Mesothelial cell of epicardium (in vitro differentiated cells): ENCODE measurements at regions not wholly inside any gene's neighbourhood (a gene's known extent, or its start where the extent isn't known, plus 50 kb on each side); places are given as distances from the start of the nearest gene placed in this dataset.

Source experiments
- DNase-seq, 2 experiments: peaks; one replicate each; pipeline ENCODE4 v3.0.0; 2021; ENCODE audit warnings: low spot score in 2 of 2; ENCODE audit not compliant: unreplicated experiment in 2 of 2
- H3K27ac Mint-ChIP-seq: 2 replicates; pipeline ENCODE4 v1.8.0; 2021; ENCODE audit warnings: mixed read lengths
- H3K27me3 Mint-ChIP-seq: 2 replicates; pipeline ENCODE4 v1.8.0; 2021; ENCODE audit warnings: low read depth, mixed read lengths
- H3K36me3 Mint-ChIP-seq: 2 replicates; pipeline ENCODE4 v1.8.0; 2021; ENCODE audit warnings: mixed read lengths
- H3K4me1 Mint-ChIP-seq: 2 replicates; pipeline ENCODE4 v1.8.0; 2021; ENCODE audit warnings: mixed read lengths
- H3K4me3 Mint-ChIP-seq: 2 replicates; pipeline ENCODE4 v1.8.0; 2021; ENCODE audit warnings: mild to moderate bottlenecking, moderate library complexity, mixed read lengths
- H3K9me3 Mint-ChIP-seq: 2 replicates; pipeline ENCODE4 v1.8.0; 2021; ENCODE audit warnings: mixed read lengths
- TF ChIP-seq, protein P1 (sequence below): fragments of 200-600 bp; sonication (generic); IDR thresholded peaks from one replicate; pipeline ENCODE4 v1.5.0; 2021; ENCODE audit warnings: antibody characterized with exemption; ENCODE audit not compliant: unreplicated experiment

DNA sequence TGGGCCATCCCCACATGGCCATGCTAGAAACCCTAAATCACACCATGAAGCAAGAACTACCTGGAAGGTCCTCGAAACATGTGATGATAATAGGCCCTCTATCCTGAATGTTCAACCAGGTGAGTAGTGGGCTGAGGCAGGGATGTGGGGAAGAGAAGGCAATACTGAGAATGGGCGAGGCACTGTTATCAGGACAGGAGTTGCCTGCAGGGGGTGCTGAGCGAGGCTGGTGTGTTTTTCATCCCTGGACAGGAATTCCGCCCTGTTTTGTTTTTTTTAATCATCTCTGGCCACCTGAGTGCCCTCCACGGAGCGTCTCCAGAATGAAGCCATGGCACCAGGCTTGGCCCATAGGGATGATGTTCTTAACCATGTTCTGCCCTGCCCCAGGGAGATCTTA lies 103.0 kb upstream of the SOX11 start:
- peaks cover 45% of the 10 kb centered on the region for H3K4me1 Mint-ChIP-seq
- H3K36me3 Mint-ChIP-seq: peaks cover 2% of the 10 kb centered on the region
- DNase-seq: no peak

DNA sequence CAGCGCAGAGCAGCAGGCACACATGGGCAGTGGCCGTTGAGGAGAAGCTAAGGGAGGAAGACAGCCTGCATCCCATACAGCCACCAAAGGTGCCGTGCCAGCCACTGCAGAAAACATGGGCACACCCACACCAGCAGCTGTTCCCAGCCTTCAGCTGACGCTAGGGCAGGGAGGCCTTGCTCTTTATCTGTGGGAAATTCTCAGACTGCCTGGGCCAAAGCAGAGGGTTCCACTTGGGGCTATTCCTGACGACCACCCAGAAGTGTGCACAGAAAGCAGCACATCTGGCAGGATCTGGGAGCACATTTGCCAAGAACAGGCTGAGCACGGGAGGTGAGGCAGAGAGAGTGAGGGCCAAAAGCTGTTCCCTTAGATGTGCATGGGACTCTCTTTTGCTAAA lies 101.3 kb upstream of the SOX11 start:
- TF ChIP-seq, protein P1, sequence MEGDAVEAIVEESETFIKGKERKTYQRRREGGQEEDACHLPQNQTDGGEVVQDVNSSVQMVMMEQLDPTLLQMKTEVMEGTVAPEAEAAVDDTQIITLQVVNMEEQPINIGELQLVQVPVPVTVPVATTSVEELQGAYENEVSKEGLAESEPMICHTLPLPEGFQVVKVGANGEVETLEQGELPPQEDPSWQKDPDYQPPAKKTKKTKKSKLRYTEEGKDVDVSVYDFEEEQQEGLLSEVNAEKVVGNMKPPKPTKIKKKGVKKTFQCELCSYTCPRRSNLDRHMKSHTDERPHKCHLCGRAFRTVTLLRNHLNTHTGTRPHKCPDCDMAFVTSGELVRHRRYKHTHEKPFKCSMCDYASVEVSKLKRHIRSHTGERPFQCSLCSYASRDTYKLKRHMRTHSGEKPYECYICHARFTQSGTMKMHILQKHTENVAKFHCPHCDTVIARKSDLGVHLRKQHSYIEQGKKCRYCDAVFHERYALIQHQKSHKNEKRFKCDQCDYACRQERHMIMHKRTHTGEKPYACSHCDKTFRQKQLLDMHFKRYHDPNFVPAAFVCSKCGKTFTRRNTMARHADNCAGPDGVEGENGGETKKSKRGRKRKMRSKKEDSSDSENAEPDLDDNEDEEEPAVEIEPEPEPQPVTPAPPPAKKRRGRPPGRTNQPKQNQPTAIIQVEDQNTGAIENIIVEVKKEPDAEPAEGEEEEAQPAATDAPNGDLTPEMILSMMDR: no peak
- Mint-ChIP-seq H3K4me1 (peaks cover 59% of the 10 kb centered on the region), H3K36me3 (peaks cover 2% of the 10 kb centered on the region)

More for the DNA sequence above, 103.0 kb upstream of the SOX11 start:
- H3K27ac Mint-ChIP-seq: no peak overlapping the region
- H3K4me3 Mint-ChIP-seq: no peak overlapping the region
- H3K9me3 Mint-ChIP-seq: peaks cover 13% of the 10 kb centered on the region
- peaks cover 14% of the 10 kb centered on the region for H3K27me3 Mint-ChIP-seq
- TF ChIP-seq, protein P1: no peak

DNA sequence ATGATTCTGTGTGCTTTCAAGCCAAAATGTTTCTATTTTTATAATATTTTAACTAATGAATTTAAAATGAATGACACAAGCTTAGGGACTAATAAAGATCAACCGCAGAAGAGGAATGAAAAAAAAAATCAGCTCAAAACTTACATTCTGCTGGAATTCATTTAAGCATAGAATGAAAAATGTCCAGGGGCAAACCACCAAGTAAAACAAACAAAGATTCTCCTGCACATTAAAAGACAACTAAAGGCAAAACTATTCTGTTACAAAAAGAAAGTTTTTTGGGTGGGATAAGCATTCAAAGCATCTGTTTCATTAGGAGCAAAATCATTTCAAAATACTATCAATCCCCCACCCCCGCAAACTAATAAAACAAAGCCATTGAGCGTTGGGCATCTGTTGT lies 99.3 kb upstream of the SOX11 start:
- H3K9me3 Mint-ChIP-seq: no peaks in the 10 kb centered on the region
- no peak for DNase-seq
- peaks cover 13% of the 10 kb centered on the region for H3K27me3 Mint-ChIP-seq
- H3K36me3 Mint-ChIP-seq: no peaks in the 10 kb centered on the region
- H3K27ac Mint-ChIP-seq: peak overlapping the region; percentile 26
- TF ChIP-seq, protein P1: no peak
- no peak overlapping the region for H3K4me3 Mint-ChIP-seq
- H3K4me1 Mint-ChIP-seq: peaks cover 80% of the 10 kb centered on the region

More for the DNA sequence above, 101.3 kb upstream of the SOX11 start:
- no peak overlapping the region for H3K27ac Mint-ChIP-seq
- H3K9me3 Mint-ChIP-seq: peaks cover 6% of the 10 kb centered on the region
- no peak for DNase-seq
- H3K4me3 Mint-ChIP-seq: no peak overlapping the region
- peaks cover 14% of the 10 kb centered on the region for H3K27me3 Mint-ChIP-seq

DNA sequence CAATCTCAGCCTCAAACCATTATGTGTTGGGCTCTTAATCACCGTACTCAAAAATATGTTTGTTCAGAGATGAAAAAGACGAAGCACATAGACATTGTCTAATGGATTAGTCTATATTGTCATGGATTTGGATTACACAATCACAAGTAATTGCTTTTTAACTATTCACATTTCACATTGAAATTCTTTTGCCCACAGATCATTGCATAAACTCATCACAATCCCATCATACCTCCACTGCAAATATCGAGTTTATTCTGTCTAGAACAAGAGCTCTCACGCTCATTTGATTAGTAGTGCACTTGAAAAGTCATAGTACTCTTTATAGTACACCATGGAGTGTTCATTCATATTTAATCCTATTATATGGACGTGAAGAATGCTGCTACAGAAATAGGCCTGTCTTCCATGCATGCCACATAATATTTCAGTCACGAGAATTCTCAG lies 97.9 kb upstream of the SOX11 start:
- H3K4me1 Mint-ChIP-seq: peaks cover 84% of the 10 kb centered on the region
- no peaks in the 10 kb centered on the region for H3K36me3 Mint-ChIP-seq
- TF ChIP-seq, protein P1: no peak
- DNase-seq: no peak
- no peaks in the 10 kb centered on the region for H3K9me3 Mint-ChIP-seq
- peak overlapping the region; percentile 1 for H3K27ac Mint-ChIP-seq
- no peak overlapping the region for H3K4me3 Mint-ChIP-seq
- peaks cover 13% of the 10 kb centered on the region for H3K27me3 Mint-ChIP-seq

DNA sequence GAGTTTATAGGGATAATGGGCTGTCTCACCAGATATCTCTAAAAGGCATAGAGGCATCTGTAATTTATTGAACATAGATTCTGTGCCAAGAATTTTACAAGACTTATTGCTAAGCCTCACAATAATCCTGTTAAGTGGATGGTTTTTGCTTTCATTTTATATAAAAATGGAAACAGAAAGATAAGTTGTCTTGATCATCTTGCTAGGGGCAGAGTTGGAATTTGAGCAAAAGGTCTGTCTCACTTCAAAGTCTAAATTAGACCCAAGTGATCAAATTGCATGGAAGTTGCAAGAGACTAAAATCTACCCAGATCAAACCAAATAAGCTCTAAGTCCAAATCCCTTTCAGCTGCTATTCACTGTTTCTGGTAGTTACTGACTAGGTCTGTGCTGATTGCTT lies 95.3 kb upstream of the SOX11 start:
- DNase-seq: no peak
- TF ChIP-seq, protein P1: no peak
- H3K4me3 Mint-ChIP-seq: no peak overlapping the region
- H3K27me3 Mint-ChIP-seq: peaks cover 2% of the 10 kb centered on the region
- peaks cover under 1% of the 10 kb centered on the region for H3K9me3 Mint-ChIP-seq
- no peaks in the 10 kb centered on the region for H3K36me3 Mint-ChIP-seq
- H3K4me1 Mint-ChIP-seq: peaks cover 68% of the 10 kb centered on the region
- peak overlapping the region; percentile 40 for H3K27ac Mint-ChIP-seq

DNA sequence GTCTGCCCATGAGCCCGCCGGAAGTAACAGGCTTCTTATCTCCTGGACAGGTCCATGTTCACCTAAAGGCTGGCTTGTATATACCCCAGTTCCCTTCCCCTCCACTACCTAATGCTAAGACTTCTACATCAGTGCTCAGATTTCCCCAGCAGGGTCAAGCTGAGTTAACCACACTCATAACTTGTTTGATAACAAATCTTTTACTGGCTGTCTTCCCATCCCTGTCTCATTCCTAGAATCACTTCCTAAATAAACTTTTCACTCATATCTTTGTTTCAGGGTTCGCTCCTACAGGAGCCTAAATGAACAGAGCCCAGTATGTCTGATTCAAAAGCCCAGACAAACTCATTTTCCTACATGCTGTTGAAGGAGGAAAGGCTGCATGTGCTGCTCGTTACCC lies 94.0 kb upstream of the SOX11 start:
- TF ChIP-seq, protein P1: no peak
- Mint-ChIP-seq H3K4me3 (no peak overlapping the region), H3K27me3 (no peaks in the 10 kb centered on the region), H3K9me3 (peaks cover 4% of the 10 kb centered on the region), H3K36me3 (no peaks in the 10 kb centered on the region), H3K27ac (peak overlapping the region; percentile 32), H3K4me1 (peaks cover 57% of the 10 kb centered on the region)
- DNase-seq: no peak
